ENCODE measurements at regions not wholly inside any gene's neighbourhood (a gene's known extent, or its start where the extent isn't known, plus 50 kb on each side); places are given as distances from the start of the nearest gene placed in this dataset.

GRCh38 chr5:21159510-21160059, 1171.6 kb upstream of the CDH18 start:
- no peak for DNase-seq

GRCh38 chr5:21154526-21154925, 1166.5 kb upstream of the CDH18 start:
- DNase-seq = no peak

GRCh38 chr5:21152611-21153010, 1164.6 kb upstream of the CDH18 start:
- DNase-seq = no peak

- DNase-seq = no peak
These were observed 1157.4 kb upstream of the CDH18 start for GRCh38 chr5:21145376-21145775.

GRCh38 chr5:21143686-21144085, 1155.7 kb upstream of the CDH18 start:
- DNase-seq = no peak

- DNase-seq = no peak
These were observed 1154.8 kb upstream of the CDH18 start for GRCh38 chr5:21142791-21143190.

- DNase-seq = no peak
These were observed 1153.0 kb upstream of the CDH18 start for GRCh38 chr5:21140987-21141386.

- DNase-seq = no peak
These were observed 1138.2 kb upstream of the CDH18 start for GRCh38 chr5:21126236-21126635.

- no peak for DNase-seq
These were observed 1137.4 kb upstream of the CDH18 start for GRCh38 chr5:21125238-21125983.

GRCh38 chr5:21121213-21121612, 1133.2 kb upstream of the CDH18 start:
- DNase-seq = no peak

- no peak for DNase-seq
These were observed 1109.7 kb upstream of the CDH18 start for GRCh38 chr5:21097661-21098060.

- DNase-seq = no peak
These were observed 1106.6 kb upstream of the CDH18 start for GRCh38 chr5:21094619-21095018.

GRCh38 chr5:21087766-21088165, 1099.8 kb upstream of the CDH18 start:
- DNase-seq = no peak

- DNase-seq = no peak
These were observed 1097.8 kb upstream of the CDH18 start for GRCh38 chr5:21085791-21086190.

- no peak for DNase-seq
These were observed 1084.0 kb upstream of the CDH18 start for GRCh38 chr5:21071986-21072385.

- no peak for DNase-seq
These were observed 1083.4 kb upstream of the CDH18 start for GRCh38 chr5:21071421-21071820.

GRCh38 chr5:21070858-21071257, 1082.9 kb upstream of the CDH18 start:
- no peak for DNase-seq

- DNase-seq = no peak
These were observed 1079.7 kb upstream of the CDH18 start for GRCh38 chr5:21067724-21068123.

GRCh38 chr5:21063146-21063545, 1075.1 kb upstream of the CDH18 start:
- no peak for DNase-seq

- no peak for DNase-seq
These were observed 1070.3 kb upstream of the CDH18 start for GRCh38 chr5:21058289-21058688.

GRCh38 chr5:21051945-21052344, 1063.9 kb upstream of the CDH18 start:
- no peak for DNase-seq

- no peak for DNase-seq
These were observed 1061.9 kb upstream of the CDH18 start for GRCh38 chr5:21049901-21050300.

GRCh38 chr5:21030981-21031380, 1043.0 kb upstream of the CDH18 start:
- DNase-seq = no peak

GRCh38 chr5:21024966-21025365, 1037.0 kb upstream of the CDH18 start:
- no peak for DNase-seq

GRCh38 chr5:21013237-21013636, 1025.2 kb upstream of the CDH18 start:
- no peak for DNase-seq
